GM18907 (cell line): ENCODE measurements at regions not wholly inside any gene's neighbourhood (a gene's known extent, or its start where the extent isn't known, plus 50 kb on each side); places are given as distances from the start of the nearest gene placed in this dataset.
"Not testable (repeated sequence)": the region's sequence is repeated elsewhere in the genome, so short reads cannot be mapped to it uniquely, and the experiment has no call there.

Experiments used
- ATAC-seq: cut with Tn5 transposase; IDR thresholded peaks from one replicate; pipeline ENCODE4 v1.9.1; 2021; ENCODE audit warnings: mild to moderate bottlenecking, moderate library complexity; ENCODE audit not compliant: unreplicated experiment

GRCh38 chr5:112533362-112533761 is 114.3 kb upstream of the EPB41L4A start:
- ATAC-seq, result peak; percentile 49

DNA sequence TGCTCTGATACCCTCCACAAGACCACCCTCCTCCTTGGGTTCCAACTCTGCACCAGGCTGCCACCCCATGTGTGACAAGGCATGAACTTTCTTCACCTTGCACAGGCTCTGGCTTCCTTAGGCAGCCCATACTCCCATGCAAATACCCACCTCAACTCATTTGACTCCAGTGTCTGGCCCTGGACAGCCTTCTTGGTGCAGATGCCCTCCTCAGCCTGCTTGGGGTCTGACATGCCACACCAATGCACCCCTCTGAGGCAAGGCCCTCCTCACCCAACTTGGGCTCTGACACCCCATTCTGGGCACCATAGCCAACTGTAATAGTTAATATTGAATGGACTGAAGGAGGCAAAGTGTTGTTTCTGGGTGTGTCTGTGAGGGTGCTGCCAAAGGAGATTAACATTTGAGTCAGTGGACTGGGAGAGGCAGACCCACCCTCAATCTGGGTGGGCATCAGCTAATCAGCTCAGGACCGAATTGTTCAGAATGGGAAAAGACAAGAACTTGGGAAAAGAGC is 115.0 kb upstream of the EPB41L4A start:
- ATAC-seq, result no peak

- ATAC-seq, result no peak
Measured at GRCh38 chr5:112534611-112535255, 115.7 kb upstream of the EPB41L4A start.

DNA sequence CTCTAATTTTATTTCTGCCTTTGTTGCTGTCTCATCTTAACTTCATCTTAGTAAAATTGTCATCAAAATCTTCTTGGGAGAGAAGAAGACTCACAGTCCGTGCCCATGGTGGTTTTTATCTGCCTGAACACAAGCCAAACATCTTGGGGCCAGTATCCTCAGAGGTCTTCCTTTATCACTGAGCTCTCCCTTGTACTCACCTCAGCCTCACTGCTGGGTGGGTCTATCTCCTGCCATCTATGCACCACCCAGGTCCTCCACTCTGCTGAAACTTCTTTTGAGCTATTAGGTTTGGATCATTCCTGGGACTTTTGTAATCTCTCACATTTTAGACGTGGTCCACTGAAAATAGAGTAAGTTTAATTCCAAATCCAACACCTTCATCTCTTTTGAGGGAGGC is 116.3 kb upstream of the EPB41L4A start:
- no peak for ATAC-seq

DNA sequence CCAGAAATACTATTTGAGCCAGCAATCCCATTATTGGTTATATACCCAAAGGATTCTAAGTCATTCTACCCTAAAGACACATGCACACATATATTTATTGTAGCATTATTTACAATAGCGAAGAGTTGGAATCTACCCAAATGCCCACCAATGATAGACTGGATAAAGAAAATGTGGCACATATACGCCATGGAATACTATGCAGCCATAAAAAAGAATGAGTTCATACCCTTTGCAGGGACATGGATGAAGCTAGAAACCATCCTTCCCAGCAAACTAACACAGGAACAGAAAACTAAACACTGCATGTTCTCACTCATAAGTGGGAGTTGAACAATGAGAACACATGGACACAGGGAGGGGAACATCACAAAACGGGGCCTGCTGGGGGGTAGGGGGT is 125.5 kb upstream of the EPB41L4A start:
- ATAC-seq, result not testable (repeated sequence)

- ATAC-seq, result no peak
Measured at GRCh38 chr5:112546946-112547592, 128.0 kb upstream of the EPB41L4A start.

- ATAC-seq, result peak; percentile 39
Measured at GRCh38 chr5:112548246-112548881, 129.3 kb upstream of the EPB41L4A start.

DNA sequence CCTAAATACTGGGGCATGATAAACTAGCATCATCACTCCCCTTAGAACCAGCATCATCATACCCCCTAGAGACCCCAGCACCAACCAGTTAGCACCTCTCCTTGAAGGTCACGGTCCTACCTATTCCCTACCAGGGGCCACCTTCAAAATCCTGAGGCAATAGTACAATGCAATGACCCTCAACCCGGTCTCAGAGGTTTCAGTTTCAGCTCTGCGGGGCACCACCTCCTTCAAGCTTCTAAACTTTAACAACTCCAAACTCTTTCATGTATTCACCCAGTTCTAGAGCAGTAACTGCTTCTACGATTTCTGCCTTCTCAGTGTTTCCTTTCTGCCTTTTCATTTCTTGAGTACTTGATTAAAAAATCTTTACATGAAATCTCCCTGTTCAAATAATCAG is 130.1 kb upstream of the EPB41L4A start:
- ATAC-seq, result peak; percentile 50

- ATAC-seq, result peak; percentile 48
Measured at GRCh38 chr5:112549605-112550166, 130.6 kb upstream of the EPB41L4A start.

- ATAC-seq, result peak; percentile 48
Measured at GRCh38 chr5:112551419-112552032, 132.4 kb upstream of the EPB41L4A start.

GRCh38 chr5:112552216-112552615 is 133.1 kb upstream of the EPB41L4A start:
- no peak for ATAC-seq

DNA sequence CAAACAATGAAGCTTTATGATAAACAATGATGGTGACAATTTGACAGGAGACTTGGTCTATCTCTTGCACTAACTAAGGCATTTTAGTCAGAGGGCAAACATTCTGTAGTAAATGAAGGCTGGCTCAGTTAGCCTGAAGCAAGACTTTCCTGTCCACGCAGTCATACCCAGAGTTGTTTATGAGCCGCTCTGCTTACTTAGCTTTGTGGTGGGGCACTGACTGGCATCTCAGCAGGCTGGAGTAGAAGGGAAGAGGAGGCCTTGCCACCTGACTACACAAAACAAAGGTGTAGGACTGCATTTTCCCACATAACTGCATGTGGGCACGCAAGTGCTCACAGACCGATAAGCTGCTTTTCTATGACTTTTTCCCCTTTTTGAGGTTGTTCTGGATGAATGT is 133.7 kb upstream of the EPB41L4A start:
- no peak for ATAC-seq

GRCh38 chr5:112554101-112554977 is 135.3 kb upstream of the EPB41L4A start:
- ATAC-seq, result no peak

DNA sequence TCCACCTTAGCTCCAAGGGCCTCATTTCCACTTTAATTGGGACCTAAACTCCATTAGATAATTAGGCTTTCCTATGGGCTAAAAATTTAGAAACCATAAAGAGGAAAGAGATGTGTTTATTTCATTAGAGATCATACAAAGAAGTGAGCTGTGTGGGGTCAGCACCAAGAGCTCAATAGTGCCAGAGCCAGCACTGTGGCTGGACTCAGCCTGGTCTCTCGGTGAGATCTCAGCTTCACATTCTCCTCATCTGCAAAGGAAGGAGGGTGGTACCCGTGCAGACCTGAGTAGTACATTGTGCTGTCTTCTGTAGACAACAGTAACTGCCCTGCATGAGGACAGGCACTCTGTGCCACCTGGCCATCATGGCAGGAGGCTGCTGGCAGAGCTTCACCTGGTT is 136.1 kb upstream of the EPB41L4A start:
- ATAC-seq, result no peak

DNA sequence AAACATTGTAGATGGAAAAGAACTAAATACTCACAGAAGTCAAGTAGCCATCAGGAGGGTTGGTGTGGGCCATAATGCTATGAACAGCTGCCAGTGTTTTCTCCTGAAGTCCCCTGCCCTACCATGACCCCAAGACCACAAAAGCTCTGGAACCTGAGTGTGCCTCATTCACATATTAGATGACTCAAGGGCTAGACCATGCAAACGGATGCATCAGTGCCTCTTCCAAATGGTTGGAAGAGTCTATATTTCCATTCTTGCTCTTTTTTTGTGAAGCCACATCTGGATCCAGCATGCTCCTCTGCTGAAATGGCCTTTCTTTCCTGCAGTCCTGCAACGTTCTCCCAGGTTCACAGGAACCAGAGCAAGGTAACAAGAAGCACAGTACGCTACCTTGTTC is 136.6 kb upstream of the EPB41L4A start:
- no peak for ATAC-seq

- ATAC-seq, result not testable (repeated sequence)
Measured at GRCh38 chr5:112559501-112559900, 140.4 kb upstream of the EPB41L4A start.

DNA sequence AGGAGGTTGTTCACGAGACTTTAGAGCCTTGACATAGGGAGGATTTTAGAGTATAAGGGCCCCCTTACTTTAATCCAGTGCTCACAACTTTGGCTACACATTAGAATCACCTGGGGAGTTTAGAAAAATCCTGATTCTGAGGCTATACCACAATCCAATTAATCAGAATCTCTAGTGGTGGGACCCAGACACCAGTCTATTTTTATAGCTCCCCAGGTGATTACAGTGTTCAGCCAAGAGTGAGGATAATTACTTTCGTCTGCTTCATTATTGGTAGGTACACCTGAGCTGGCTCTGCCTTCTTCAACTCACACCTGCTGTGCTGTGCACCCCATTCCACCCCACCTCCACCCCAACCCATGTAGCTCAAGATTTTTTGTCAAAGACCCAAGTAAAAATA is 141.3 kb upstream of the EPB41L4A start:
- no peak for ATAC-seq

DNA sequence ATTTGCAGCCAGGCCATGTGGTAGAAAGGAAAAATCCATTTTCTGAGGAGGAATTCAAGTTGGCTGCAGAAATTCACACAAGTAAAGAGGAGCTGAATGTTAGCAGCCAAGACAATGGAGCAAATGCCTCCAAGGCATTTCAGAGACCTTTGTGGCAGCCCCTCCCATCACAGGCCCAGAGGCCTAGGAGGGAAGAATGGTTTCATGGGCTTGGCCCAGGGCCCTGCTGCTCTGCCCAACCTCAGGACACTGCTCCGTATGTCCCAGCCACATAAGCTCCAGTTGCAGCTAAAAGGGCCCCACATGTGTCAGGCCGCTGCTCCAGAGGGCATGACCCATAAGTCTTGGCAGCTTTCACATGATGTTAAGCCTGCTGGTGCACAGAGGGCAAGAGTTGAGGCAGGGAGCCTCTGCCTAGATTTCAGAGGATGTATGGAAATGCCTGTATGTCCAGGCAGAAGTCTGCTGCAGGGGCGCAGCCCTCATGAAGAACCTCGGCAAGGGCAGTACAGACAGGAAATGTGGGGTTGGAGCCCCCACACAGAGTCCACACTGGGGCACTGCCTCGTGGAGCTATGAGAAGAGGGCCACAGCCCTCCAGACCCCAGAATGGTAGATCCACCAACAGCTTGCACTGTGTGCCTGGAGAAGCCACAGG is 144.2 kb upstream of the EPB41L4A start:
- no peak for ATAC-seq

GRCh38 chr5:112566251-112566650 is 147.2 kb upstream of the EPB41L4A start:
- no peak for ATAC-seq

GRCh38 chr5:112569596-112569995 is 150.5 kb upstream of the EPB41L4A start:
- ATAC-seq, result no peak
